ENCODE measurements at regions not wholly inside any gene's neighbourhood (a gene's known extent, or its start where the extent isn't known, plus 50 kb on each side); places are given as distances from the start of the nearest gene placed in this dataset.
"Not testable (repeated sequence)": the region's sequence is repeated elsewhere in the genome, so short reads cannot be mapped to it uniquely, and the experiment has no call there.

DNA sequence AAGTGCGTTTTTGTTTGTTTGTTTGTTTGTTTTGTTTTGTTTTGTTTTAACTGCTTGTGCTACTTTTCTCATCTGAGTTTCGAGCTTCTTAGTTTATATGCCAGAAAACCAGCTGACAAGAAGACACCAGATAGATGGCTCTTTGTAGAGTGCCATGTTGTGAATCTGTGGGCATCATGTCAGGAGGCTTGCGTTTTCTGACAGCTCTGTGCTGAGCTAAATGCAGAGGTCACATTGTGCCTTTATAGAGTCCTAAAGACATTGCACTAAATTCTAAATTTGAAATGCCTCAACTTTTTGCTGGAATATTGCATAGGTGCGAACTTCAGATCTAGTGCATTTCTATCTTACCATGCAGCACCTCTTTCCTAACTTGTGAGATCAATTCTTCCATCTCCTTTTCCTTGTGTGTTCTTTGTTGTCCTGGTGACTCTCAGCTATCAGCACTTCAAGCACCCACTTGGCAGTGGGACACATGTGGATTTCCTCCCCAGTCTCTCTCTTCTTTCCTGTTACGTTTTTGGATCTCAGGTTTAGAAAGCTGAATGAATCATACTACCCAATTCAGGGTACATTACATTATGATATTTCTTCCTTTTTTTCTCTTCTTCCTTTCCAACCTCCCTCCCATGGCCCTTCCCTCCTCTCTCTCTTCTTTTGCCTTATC, 379.0 kb upstream of the RPS23 start:
- no peak for DNase-seq (ENCODE audit: low spot score)
- FAIRE-seq: no peak

- FAIRE-seq: no peak
- no peak for DNase-seq (ENCODE audit: low spot score)
These were observed 378.2 kb upstream of the RPS23 start for GRCh38 chr5:82656341-82656761.

DNA sequence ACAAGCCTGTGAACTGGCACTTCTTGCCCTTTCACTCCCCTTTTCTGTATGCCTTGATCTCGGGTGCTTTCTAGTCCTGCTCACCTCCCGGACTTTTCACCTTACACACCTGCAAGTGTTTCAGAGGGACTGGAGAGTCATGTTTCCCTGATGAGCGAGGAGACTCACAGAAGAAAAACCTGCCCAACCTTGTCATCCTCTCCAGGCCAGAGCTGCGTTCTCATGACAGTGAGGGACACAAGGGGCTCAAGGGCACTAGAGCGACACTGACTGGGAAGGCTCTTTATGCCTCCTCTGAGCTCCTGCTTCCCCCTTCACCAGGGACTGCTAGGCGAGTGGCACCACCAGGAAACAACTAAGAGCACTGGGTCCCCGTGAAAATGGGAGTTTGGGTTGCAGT, 376.9 kb upstream of the RPS23 start:
- no peak for DNase-seq (ENCODE audit: low spot score)
- no peak for FAIRE-seq

DNA sequence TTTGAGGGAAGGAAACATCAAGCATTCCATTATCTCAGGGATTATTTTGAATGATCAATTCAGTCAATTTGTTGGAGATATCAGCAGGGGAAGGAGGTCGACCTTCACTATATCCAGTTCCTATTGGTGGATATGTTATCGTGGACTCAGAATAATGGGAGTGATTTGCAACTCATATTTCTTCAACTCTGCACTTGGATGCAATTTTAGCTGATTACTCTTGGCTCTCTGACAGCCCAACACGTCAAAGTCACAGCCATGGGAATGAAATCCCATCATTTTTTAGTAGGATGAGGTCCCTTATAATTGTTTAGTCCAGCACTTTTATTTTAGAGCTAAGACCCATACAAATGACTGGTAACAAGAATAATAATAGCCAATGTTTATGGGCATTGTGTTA, 371.8 kb upstream of the RPS23 start:
- no peak for DNase-seq (ENCODE audit: low spot score)
- FAIRE-seq: no peak

DNA sequence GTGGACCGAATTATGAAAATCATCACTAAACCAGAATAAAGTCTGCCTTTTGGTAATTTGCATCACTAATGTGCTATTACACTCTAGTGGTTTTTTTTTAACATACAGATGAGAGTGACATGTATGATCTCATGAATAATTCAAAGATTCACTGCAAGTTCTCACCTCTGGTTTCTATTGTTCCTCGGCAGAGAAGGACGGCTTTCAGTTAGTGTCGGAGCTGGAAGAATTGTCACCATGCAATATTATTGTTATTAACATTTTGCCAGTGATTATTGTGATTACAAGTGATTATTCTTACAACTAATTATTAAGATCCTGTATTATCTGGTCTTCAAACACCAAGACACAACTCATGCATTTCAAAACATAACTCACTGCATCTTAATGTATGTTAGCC, 366.6 kb upstream of the RPS23 start:
- DNase-seq (ENCODE audit: low spot score) (no peak), FAIRE-seq (no peak)

GRCh38 chr5:82644229-82644628, 366.1 kb upstream of the RPS23 start:
- DNase-seq (ENCODE audit: low spot score) (no peak), FAIRE-seq (no peak)

DNA sequence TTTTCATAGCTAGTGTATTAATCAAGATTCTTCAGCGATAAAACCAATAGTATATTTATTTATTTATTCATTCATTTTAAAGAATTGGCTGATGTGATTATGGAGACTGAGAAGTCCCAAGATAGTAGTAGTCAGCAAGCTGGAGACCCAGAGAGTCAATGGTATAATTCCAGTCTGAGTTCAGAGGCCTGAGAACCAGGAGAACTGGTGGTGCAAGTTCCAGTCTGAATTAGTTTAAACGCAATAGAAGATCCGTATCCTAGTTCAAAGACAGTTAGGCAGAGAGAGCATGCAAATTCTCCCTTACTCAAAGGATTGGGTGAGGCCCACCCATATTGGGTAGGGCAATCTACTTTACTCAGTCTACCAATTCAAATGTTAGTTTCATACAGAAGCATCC, 364.2 kb upstream of the RPS23 start:
- DNase-seq (ENCODE audit: low spot score): no peak
- FAIRE-seq: no peak

- peak; percentile 56 for DNase-seq (ENCODE audit: low spot score)
- peak; percentile 66 for FAIRE-seq
These were observed 363.3 kb upstream of the RPS23 start for GRCh38 chr5:82641331-82642003.

DNA sequence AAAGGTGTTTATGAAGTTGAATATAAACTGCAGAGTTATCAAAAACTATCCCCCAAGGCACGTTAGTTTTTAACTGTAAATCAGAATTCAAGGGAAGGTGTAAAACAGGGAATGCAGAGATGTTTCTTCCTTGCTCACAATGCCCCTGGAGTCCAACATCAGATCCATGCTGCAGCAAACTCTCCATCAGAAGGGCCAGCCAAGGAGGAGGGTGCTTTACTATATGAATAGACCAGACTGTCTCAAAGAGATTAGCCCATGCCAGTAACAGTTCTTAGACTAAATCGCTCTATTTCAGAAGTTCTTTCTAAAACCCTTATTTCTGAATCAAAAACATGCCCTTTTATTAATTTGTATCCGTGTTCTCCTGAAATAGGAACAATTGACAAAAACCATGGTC, 362.8 kb upstream of the RPS23 start:
- no peak for FAIRE-seq
- DNase-seq (ENCODE audit: low spot score): no peak

- DNase-seq (ENCODE audit: low spot score) (no peak), FAIRE-seq (no peak)
These were observed 361.4 kb upstream of the RPS23 start for GRCh38 chr5:82639393-82640144.

DNA sequence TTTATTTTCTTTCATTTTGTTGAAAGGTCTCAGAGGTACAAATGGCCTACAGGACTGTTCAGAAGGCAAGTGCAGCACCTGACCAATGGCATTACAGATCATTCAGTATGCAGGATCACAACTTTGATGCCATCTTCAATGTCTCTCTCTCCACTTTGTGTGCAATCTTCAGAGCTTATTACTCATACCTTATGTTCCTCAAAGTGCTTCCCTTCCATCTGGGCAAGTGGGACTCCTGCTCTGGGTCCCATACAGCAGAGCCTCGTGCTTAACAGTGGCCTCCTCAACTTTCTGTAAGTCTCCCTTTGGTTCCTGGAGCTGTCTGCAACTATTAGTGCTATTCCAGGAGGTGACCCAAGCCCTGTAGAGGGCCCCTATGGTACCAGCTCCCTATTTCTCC, 358.4 kb upstream of the RPS23 start:
- DNase-seq (ENCODE audit: low spot score) (no peak), FAIRE-seq (no peak)

DNA sequence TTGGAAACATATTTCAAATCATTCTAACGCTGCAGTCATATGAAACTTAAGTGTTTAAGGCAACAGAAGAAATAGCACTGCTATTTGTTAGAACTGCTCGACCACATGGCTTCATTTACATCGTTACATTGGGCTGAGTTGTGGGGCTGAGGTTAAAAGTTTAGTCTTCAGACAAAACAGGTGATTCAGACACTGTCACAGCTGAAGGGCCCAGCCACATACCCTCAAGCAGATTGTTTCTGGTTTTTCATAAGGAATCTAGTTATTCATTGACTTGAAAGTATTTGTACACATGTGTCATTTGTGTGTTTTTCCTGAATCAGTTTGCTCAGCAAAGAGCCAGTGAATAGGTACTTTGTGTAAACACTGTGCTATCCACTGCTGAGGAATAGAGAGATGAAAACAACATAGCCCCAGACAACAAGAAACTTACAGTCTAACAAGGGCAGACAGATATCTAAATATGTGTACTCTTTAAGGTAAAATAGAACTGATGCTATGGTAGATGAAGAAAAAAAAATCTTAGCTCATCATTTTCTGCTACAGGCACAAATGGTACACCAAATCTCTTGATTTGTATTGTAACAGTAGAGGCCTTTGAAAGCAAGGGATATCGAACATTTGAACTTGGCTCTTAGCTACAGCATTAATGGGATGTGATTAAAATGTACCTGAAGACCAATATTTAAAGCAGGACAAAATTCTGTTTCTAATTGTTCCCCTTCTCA, 357.6 kb upstream of the RPS23 start:
- DNase-seq (ENCODE audit: low spot score) (peak; percentile 75), FAIRE-seq (peak; percentile 87)

DNA sequence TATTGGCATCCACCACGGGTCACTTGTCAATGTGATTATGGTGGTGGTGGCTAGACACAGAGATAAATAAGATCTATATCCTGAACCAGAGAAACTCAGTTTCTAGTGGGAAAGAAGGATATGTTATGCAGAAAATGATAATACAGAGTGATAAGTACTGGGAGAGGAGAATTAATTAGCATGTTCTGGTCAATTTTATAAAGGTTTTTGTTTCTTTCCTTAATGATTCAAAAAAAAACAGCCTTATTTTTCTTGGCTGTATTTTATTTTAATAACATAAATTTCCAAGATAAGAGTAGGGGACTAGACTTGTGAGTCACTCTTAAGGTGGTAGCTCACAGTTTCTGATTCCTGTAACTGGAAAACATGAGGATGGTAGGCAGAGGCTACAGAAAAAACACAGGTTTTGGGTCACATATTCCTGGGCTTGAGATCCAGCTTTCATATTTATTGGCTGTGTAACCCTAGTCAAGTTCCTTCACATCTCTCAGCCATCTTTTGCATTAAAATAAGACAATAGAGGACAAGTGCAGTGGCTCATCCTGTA, 350.3 kb upstream of the RPS23 start:
- DNase-seq (ENCODE audit: low spot score): no peak
- no peak for FAIRE-seq

- not testable (repeated sequence) for FAIRE-seq; DNase-seq (ENCODE audit: low spot score)
These were observed 348.9 kb upstream of the RPS23 start for GRCh38 chr5:82626905-82627591.

GRCh38 chr5:82626012-82626411, 347.9 kb upstream of the RPS23 start:
- FAIRE-seq; DNase-seq (ENCODE audit: low spot score): not testable (repeated sequence)

DNA sequence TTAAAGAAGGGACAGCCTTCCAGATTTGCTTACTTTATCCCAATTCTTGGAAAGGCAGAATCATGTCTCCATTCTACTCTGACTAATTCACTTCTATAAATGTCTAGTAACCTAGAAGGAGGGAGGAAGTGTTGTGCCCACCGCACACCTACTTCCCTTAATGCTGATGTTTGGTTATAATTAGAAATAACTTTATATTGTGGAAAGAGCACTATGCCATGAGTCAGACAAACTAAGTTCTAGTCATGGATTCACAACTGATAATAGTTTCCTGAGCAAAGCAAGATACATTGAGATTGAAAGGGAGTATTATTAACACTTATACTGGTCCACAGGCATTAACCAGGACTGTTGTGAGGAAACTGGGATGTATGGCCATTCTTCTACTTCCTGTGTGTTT, 345.9 kb upstream of the RPS23 start:
- FAIRE-seq (no peak), DNase-seq (ENCODE audit: low spot score) (no peak)

DNA sequence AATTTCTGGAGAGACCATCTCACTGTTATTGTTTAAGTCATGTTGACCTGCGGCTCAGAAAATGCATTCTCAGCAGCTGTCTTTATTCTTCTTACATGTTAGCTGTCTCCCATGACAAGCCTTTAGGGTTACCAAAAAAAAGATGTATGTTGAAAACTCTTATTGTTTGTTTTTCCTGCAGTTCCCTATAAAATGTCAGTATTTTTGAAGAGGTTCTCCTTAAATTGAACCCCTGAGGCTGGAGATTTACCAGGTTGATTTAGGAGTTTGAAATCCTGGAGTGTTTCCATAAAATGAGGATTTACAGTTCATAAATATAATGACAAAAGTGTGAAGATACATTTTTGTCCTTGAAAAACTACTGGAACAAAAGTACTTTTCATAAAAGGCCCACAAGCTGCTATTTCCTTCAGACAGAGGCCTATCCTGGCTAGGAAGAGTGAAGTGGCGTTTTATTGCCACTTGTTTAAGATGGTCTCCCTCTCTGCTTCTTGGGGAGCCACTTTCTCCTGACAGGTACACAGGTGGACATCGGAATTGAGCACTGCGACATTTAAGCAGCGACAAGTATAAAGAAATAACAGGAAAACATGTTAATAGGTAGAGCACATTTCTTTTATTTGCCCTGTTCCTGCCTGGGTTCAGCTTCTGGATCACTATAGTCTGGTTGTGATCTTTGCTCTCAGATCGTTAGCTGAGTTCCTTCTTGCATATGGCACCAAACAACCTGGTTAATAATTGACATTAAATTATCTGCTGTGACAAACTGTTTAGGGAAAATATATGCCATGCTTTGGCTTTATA, 344.8 kb upstream of the RPS23 start:
- FAIRE-seq (no peak), DNase-seq (ENCODE audit: low spot score) (no peak)

- FAIRE-seq: no peak
These were observed 344.1 kb upstream of the RPS23 start for GRCh38 chr5:82622205-82622604.

GRCh38 chr5:82620957-82621600, 342.9 kb upstream of the RPS23 start:
- DNase-seq (ENCODE audit: low spot score) (no peak), FAIRE-seq (no peak)

More at GRCh38 chr5:82622205-82622604, 344.1 kb upstream of the RPS23 start:
- no peak for DNase-seq (ENCODE audit: low spot score)

- DNase-seq (ENCODE audit: low spot score) (no peak), FAIRE-seq (no peak)
These were observed 340.9 kb upstream of the RPS23 start for GRCh38 chr5:82619097-82619496.
